GM12875 (cell line): ENCODE measurements at regions not wholly inside any gene's neighbourhood (a gene's known extent, or its start where the extent isn't known, plus 50 kb on each side); places are given as distances from the start of the nearest gene placed in this dataset.

Source experiments
- H3K4me3 ChIP-seq: one replicate; pipeline ENCODE4 v1.5.1; 2011; ENCODE audit warnings: low read depth, low read length, control low read depth
- TF ChIP-seq, protein P1 (sequence below): IDR thresholded peaks from 2 replicates; pipeline ENCODE4 v1.5.1; 2011; ENCODE audit warnings: low read depth, mild to moderate bottlenecking, control low read depth, inconsistent platforms, low read length, moderate library complexity, borderline replicate concordance; ENCODE audit not compliant: insufficient read depth

- TF ChIP-seq, protein P1, sequence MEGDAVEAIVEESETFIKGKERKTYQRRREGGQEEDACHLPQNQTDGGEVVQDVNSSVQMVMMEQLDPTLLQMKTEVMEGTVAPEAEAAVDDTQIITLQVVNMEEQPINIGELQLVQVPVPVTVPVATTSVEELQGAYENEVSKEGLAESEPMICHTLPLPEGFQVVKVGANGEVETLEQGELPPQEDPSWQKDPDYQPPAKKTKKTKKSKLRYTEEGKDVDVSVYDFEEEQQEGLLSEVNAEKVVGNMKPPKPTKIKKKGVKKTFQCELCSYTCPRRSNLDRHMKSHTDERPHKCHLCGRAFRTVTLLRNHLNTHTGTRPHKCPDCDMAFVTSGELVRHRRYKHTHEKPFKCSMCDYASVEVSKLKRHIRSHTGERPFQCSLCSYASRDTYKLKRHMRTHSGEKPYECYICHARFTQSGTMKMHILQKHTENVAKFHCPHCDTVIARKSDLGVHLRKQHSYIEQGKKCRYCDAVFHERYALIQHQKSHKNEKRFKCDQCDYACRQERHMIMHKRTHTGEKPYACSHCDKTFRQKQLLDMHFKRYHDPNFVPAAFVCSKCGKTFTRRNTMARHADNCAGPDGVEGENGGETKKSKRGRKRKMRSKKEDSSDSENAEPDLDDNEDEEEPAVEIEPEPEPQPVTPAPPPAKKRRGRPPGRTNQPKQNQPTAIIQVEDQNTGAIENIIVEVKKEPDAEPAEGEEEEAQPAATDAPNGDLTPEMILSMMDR: no peak
Observed at GRCh38 chr11:96655474-96655873, 265.7 kb downstream of the JRKL start.

GRCh38 chr11:96658436-96658835, 268.6 kb downstream of the JRKL start:
- TF ChIP-seq, protein P1: no peak

More at GRCh38 chr11:96655474-96655873, 265.7 kb downstream of the JRKL start:
- no peak overlapping the region for H3K4me3 ChIP-seq

GRCh38 chr11:96664110-96664509, 274.3 kb downstream of the JRKL start:
- H3K4me3 ChIP-seq: no peak overlapping the region
- TF ChIP-seq, protein P1: no peak

More at GRCh38 chr11:96658436-96658835, 268.6 kb downstream of the JRKL start:
- H3K4me3 ChIP-seq: no peak overlapping the region

- no peak overlapping the region for H3K4me3 ChIP-seq
- TF ChIP-seq, protein P1: no peak
Observed at GRCh38 chr11:96680211-96681018, 290.6 kb downstream of the JRKL start.

DNA sequence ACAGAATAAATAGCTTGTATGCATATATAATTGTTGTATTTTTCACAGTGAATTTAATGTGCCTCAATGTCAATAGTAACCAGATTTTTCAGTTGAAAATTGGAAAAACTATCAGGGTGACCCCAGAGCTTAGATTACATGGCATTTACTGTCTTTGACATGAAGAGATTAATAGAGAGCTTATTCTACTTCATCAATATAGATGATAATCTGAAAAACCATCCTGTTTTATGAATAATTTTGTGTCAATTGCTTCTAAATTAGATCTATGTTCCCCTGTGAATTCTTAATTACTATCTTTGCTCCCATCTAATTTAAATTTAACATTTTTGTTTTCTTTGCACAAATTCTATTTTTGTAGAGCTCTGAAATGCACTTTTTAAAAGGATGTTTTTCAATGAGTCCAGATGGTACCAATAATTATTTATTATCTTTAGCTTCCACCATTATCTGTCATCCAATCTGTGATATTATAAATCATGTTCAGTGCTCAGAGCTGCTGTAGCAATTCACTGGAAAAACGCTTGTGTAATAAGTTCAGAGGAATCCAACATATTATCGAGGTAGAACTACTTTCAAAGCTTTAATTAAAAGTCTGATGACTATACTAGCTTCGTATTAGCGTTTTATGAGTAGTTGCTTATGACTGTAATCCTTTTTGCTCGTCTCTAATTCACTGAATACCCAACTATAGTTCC, 291.4 kb downstream of the JRKL start:
- TF ChIP-seq, protein P1: no peak

GRCh38 chr11:96694338-96694737, 304.5 kb downstream of the JRKL start:
- no peak overlapping the region for H3K4me3 ChIP-seq
- TF ChIP-seq, protein P1: no peak

More for the DNA sequence above, 291.4 kb downstream of the JRKL start:
- no peak overlapping the region for H3K4me3 ChIP-seq
